Panc1 (cell line): ENCODE measurements at regions not wholly inside any gene's neighbourhood (a gene's known extent, or its start where the extent isn't known, plus 50 kb on each side); places are given as distances from the start of the nearest gene placed in this dataset.

ENCODE experiments used
- CTCF ChIP-seq: fragments of 450-650 bp; IDR thresholded peaks from 2 replicates; pipeline ENCODE4 v1.5.1; 2017; ENCODE audit warnings: mild to moderate bottlenecking
- POLR2AphosphoS5 ChIP-seq: IDR thresholded peaks from 2 replicates; pipeline ENCODE4 v1.6.1; 2012; ENCODE audit warnings: mild to moderate bottlenecking, low read depth, low read length, moderate library complexity
- REST ChIP-seq, 2 experiments: IDR thresholded peaks; 2 replicates each; pipeline ENCODE4 v1.6.1; 2011 to 2012; ENCODE audit warnings: low read depth in 2 of 2, control low read depth in 1 of 2, low read length in 1 of 2, mild to moderate bottlenecking in 1 of 2, moderate library complexity in 1 of 2; ENCODE audit not compliant: insufficient read depth in 1 of 2
- SIN3A ChIP-seq: IDR thresholded peaks from 2 replicates; pipeline ENCODE4 v1.6.1; 2012; ENCODE audit warnings: low read depth, mild to moderate bottlenecking, low read length, moderate library complexity, borderline replicate concordance; ENCODE audit not compliant: insufficient read depth
- TCF7L2 ChIP-seq: IDR thresholded peaks from 2 replicates; pipeline ENCODE4 v1.6.1; 2011; ENCODE audit warnings: mild to moderate bottlenecking, low read depth, low read length, inconsistent platforms

- TF ChIP-seq POLR2AphosphoS5 (no peak), SIN3A (no peak), CTCF (no peak), REST (IDR thresholded peaks at IDR 0.05; ENCODE audit: insufficient read depth in 1 of 2, low read depth in 2 of 2, low read length in 1 of 2) (no peak), TCF7L2 (no peak)
Measured at GRCh38 chr12:131634037-131634436, 76.9 kb upstream of the SFSWAP start.
